ENCODE measurements at regions not wholly inside any gene's neighbourhood (a gene's known extent, or its start where the extent isn't known, plus 50 kb on each side); places are given as distances from the start of the nearest gene placed in this dataset.
"Not testable (repeated sequence)": the region's sequence is repeated elsewhere in the genome, so short reads cannot be mapped to it uniquely, and the experiment has no call there.

GRCh38 chr5:41995193-41995592 lies 70.1 kb downstream of the FBXO4 start:
- DNase-seq: no peak

GRCh38 chr5:42001673-42002072 lies 76.6 kb downstream of the FBXO4 start:
- no peak for DNase-seq

DNA sequence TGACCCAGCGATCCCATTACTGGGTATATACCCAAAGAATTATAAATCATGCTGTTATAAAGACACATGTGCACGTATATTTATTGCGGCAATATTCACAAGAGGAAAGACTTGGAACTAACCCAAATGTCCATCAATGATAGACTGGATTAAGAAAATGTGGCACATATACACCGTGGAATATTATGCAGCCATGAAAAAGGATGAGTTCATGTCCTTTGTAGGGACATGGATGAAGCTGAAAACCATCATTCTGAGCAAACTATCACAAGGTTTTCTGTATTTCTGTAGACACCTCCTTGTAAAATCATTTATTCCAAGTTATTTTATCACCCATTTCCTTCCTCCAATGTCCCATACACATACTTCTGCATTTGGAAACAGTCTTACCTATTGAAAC lies 78.8 kb downstream of the FBXO4 start:
- not testable (repeated sequence) for DNase-seq

GRCh38 chr5:42005561-42006153 lies 80.6 kb downstream of the FBXO4 start:
- DNase-seq: peak; percentile 21

DNA sequence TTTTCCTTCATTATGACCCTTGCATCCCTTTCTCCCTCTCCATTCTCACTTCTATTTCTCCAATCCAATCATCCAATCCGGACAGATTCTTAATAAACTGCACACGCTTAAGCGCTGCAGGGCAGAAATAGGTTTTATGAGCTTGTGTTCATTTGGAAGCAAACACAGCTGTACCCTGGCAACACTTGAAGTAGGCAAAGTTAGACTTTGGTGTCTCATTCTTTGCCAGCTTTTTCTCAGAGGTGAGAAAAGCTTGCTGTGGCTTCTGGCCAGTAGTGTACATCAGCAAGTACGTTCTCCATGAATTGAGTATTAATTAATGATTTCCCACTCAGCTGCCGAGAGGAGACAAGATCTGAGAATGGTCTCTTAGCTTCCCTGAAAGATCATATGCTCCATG lies 88.5 kb downstream of the FBXO4 start:
- DNase-seq: no peak

DNA sequence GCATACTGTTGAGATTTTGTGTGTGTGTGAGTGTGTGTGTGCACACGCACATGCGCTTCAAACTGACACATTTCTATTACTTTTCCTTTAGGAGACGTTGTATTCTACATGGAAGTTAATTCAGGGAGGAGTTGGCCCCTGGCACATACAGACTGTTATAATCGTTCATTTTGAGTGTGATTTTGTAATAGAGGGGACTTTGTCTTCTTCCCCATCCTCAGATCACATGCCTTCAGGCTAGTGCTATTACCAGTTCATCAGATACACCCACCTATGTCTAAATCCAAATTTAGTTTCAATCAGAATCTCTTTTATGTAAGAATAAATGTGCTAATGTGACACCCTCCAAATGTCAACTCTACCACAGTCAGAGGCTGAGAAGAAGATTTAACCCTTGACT lies 90.2 kb downstream of the FBXO4 start:
- DNase-seq: no peak

DNA sequence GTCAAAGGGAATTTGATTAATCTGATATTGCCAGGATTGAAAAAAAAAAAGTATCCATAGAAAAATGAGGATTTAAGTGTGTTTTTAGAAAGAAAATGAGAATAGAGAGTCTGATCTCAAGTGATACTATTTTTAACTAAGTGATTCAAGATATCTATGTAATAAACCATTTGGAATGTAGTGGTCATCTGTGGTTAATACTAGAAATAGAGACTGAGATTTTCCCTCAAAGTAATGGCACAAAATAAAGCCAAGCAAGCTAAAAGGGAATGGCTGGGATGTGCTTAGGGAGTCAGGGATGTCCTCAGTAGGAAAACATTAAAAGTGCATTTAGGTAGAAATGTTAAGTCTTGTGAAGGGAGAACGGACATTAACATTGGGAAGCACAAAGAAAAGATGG lies 90.6 kb downstream of the FBXO4 start:
- DNase-seq: no peak

DNA sequence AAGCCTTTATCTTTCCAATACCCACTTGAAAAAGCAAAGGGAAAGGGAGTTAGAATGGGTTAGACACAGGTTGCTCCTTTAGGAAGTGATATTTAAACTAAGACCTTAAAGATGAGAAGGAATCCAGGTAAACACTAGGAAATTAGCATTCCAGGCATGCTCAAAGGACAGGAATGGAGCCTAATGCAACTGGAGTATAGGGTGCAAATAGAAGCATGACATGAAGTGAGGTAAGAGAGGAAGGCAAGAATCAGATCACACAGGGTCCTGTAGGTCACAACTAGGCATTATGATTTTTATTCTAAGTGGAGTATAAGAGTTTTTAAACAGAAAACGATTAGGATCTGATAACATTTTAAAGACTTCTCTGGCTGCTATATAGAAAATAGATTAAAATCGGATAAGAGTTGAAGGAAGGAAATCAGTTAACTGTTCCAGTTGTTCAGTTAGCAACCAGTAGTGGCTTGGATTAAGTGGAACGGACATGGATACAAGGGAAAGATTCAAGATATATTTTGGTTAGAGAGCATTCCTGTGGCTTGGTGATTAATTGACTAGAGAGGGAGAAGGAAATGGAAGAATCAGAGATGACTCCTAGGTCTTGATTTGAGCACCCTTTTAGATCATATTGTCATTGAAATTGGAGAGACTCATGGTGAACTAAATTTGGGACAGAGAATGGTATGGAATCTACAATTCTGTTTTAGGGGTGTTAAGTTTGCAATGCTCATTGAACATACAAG lies 95.9 kb downstream of the FBXO4 start:
- no peak for DNase-seq

GRCh38 chr5:42021923-42022322 lies 96.8 kb downstream of the FBXO4 start:
- DNase-seq: no peak

GRCh38 chr5:42022383-42022972 lies 97.4 kb downstream of the FBXO4 start:
- no peak for DNase-seq

GRCh38 chr5:42026446-42026845 lies 101.4 kb downstream of the FBXO4 start:
- no peak for DNase-seq

- no peak for DNase-seq
These were observed 107.1 kb downstream of the FBXO4 start for GRCh38 chr5:42032137-42032536.

- no peak for DNase-seq
These were observed 110.4 kb downstream of the FBXO4 start for GRCh38 chr5:42035526-42035925.

GRCh38 chr5:42036379-42036778 lies 111.3 kb downstream of the FBXO4 start:
- no peak for DNase-seq

DNA sequence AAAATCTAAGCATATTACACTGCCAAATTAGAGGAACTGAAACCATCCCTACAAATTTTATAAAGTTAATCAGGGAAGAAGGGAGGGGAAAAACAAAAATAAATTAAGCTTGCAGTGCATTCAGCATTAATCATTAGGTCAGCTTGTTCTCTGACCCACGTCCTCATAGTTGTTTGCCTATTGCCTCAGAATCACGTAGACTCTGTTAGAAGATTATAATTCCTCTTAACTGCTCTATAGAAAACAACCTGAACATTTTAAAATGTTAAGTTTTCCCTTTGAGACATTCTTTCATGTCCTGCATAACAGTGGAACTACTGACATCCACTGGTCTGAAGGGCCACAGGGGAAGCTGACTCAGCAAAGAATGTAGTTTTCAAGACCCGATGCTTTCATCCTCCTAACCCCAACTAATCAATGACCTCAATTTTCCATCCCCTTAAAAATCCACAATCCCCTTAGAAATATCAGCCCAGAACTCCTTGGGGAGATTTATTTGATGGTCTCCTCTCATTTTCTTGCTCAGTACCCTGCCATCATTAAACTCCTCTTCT lies 112.4 kb downstream of the FBXO4 start:
- no peak for DNase-seq

DNA sequence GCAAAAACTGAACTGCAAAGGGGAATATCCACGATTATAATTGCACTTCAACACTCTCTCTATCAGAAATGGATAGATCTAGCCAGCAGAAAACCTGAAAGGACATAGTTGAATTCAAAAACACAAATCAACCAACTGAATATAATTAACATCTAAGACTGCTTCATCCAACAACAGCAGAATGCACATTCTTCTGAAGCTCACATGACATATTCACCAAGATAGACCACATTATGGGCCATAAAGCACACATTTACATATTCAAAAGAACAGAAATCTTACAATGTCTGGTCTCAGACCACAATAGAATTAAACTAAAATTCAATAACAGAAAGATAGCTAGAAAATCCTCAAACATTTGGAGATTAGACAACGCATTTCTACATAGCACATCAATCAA lies 118.3 kb downstream of the FBXO4 start:
- DNase-seq: no peak

- peak; percentile 47 for DNase-seq
These were observed 132.2 kb downstream of the FBXO4 start for GRCh38 chr5:42057254-42057690.

- DNase-seq: no peak
These were observed 134.2 kb downstream of the FBXO4 start for GRCh38 chr5:42059291-42059690.

GRCh38 chr5:42059778-42060464 lies 134.8 kb downstream of the FBXO4 start:
- no peak for DNase-seq

DNA sequence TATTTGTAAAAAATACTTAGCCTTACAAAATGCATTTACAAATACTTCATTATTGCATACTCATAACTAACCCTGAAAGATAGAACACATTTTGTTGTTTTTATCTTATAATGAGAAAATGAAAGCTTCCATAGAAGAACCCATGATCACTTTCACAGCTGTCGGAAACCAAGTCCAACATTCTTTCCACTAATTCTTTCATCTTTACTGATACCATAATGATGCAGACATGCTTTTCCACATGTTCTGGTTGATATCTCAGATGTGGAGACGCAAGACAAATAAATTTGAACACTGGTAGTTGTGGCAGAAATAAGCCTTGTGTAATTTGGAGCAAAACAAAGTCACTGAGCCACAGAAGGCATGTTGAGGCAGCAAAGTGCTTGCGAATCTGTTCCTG lies 136.0 kb downstream of the FBXO4 start:
- DNase-seq: no peak

DNA sequence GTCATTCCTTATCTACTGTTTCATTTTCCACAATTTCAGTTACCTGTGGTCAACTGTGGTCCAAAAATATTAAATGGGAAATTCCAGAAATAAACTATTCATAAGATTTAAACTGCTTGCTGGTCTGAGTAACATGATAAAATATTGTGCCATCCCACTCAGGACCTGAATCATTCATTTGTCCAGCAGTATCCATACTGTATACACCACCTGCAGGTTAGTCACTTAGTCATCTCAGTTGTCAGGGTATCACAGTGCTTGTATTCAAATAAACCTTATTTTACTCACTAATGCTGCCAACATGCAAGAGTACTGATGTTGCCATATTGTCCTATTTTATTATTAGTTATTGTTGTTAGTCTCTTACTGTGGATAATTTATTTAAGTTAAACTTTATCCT lies 139.7 kb downstream of the FBXO4 start:
- no peak for DNase-seq

- DNase-seq: no peak
These were observed 141.1 kb downstream of the FBXO4 start for GRCh38 chr5:42066131-42066530.

DNA sequence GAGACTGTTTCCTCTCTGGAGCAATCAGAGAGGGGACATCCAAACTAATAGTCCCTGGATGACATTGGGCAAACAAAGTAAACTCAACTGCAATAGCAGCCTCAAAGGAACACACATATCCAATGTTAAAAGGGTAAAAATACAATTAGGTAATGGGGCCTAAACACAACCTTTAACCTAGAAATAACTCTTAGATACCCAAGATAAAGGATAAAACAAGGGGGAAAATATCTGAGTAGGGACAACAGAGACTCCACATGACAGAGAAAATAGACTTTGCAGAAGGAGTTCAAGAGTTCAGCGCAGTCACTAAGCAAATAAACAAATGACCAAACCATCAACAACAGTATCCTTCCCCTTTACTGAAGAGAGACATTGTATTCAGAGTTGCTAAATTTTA lies 149.3 kb downstream of the FBXO4 start:
- DNase-seq: no peak

- DNase-seq: no peak
These were observed 164.6 kb downstream of the FBXO4 start for GRCh38 chr5:42089705-42090104.

All from CD4-positive, alpha-beta T cell treated with Interleukin-4 for 4 hours (primary cell).